Spleen (tissue), 7 donors: ENCODE measurements at regions not wholly inside any gene's neighbourhood (a gene's known extent, or its start where the extent isn't known, plus 50 kb on each side); places are given as distances from the start of the nearest gene placed in this dataset.

Experiments
- POLR2A ChIP-seq, 3 donors: fragments of 450-650 bp; IDR thresholded peaks; one replicate each; pipeline ENCODE4 v1.5.1; 2017; ENCODE audit warnings: antibody characterized with exemption in 3 of 3, mild to moderate bottlenecking in 1 of 3
- POLR2AphosphoS5 ChIP-seq, 3 donors: sonication (generic); formaldehyde crosslinking; IDR thresholded peaks; one replicate each; pipeline ENCODE4 v1.5.1; 2017; ENCODE audit warnings: antibody characterized with exemption in 3 of 3
- TF ChIP-seq, protein P1 (sequence below), 11 experiments: fragments of 200-600 bp in 7 of 11; fragments of 450-650 bp in 4 of 11; sonication (generic) in 4 of 11; IDR thresholded peaks in 8 of 11; conservative IDR thresholded peaks in 3 of 11; 1 replicate in 7 of 11; 2 replicates in 4 of 11; pipeline versions ENCODE4 v1.4.0 to v1.8.0; 2016 to 2021; ENCODE audit warnings: antibody characterized with exemption in 11 of 11, inconsistent platforms in 4 of 11, mild to moderate bottlenecking in 1 of 11
- donor health status: DM: no; HTN: no; CAD: no; lungs with moderate emphysema.
- donor health status: DM: no; HTN: no; CAD: no.
- donor health status: DM: no; HTN: no; CAD: no.

DNA sequence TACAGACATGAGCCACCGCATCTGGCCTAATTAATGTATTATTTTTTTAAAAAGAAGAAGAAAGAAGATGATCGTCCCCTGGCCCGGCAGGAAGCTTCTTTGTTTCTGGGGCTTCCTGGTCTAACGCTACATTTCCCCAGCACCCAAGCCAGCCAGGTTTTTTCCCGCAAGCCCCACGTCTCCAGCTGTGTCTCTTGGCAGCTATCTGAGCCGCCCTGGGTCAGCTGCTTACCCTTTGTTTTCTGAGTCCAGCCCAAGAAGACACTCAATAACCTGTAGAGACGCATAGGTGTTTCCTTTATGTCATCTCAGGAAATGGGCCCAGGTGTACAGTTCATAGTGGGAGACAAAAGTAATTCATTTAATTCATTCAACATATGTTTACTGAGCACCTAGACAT is 110.2 kb downstream of the MTPAP start:
- TF ChIP-seq, protein P1, sequence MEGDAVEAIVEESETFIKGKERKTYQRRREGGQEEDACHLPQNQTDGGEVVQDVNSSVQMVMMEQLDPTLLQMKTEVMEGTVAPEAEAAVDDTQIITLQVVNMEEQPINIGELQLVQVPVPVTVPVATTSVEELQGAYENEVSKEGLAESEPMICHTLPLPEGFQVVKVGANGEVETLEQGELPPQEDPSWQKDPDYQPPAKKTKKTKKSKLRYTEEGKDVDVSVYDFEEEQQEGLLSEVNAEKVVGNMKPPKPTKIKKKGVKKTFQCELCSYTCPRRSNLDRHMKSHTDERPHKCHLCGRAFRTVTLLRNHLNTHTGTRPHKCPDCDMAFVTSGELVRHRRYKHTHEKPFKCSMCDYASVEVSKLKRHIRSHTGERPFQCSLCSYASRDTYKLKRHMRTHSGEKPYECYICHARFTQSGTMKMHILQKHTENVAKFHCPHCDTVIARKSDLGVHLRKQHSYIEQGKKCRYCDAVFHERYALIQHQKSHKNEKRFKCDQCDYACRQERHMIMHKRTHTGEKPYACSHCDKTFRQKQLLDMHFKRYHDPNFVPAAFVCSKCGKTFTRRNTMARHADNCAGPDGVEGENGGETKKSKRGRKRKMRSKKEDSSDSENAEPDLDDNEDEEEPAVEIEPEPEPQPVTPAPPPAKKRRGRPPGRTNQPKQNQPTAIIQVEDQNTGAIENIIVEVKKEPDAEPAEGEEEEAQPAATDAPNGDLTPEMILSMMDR (IDR thresholded peaks at IDR 0.05 in 8 of 11, conservative IDR thresholded peaks at IDR 0.05 in 3 of 11) = no peak
- TF ChIP-seq POLR2A (IDR thresholded peaks at IDR 0.05) (no peak), POLR2AphosphoS5 (IDR thresholded peaks at IDR 0.05) (no peak)
